ENCODE measurements at regions not wholly inside any gene's neighbourhood (a gene's known extent, or its start where the extent isn't known, plus 50 kb on each side); places are given as distances from the start of the nearest gene placed in this dataset.
A peak's percentile ranks its signal among the peaks of the same experiment; 100 is the strongest.
"Not testable (repeated sequence)": the region's sequence is repeated elsewhere in the genome, so short reads cannot be mapped to it uniquely, and the experiment has no call there.

GRCh38 chr10:87300163-87300562 lies 57.4 kb upstream of the NUTM2D start:
- DNase-seq; H3K9ac ChIP-seq (ENCODE audit: low read length); H3K4me3 ChIP-seq (ENCODE audit: control extremely low read depth in 1 of 5, extremely low read depth in 1 of 5, insufficient read depth in 1 of 5, low read depth in 2 of 5, low read length in 4 of 5); POLR2A ChIA-PET; H3K27me3 Mint-ChIP-seq; H4K20me1 ChIP-seq (ENCODE audit: control insufficient read depth, insufficient read depth, low read length, poor library complexity, severe bottlenecking); CTCF ChIA-PET; H3K9me3 ChIP-seq (ENCODE audit: control extremely low read depth in 1 of 3, control insufficient read depth in 2 of 3, insufficient read depth in 1 of 3, low read length in 2 of 3); H3K27ac ChIP-seq (ENCODE audit: low read length in 2 of 2); ATAC-seq (ENCODE audit: low read depth); H3K4me1 Mint-ChIP-seq; H3K79me2 ChIP-seq (ENCODE audit: control insufficient read depth, insufficient read depth, low read length); H3K36me3 ChIP-seq (replicated peaks in 1 of 2; ENCODE audit: control extremely low read depth in 1 of 2, control insufficient read depth in 1 of 2, extremely low read depth in 1 of 2, insufficient read depth in 2 of 2, low read length in 1 of 2); H3K4me2 ChIP-seq (replicated peaks; ENCODE audit: low read depth, low read length, poor library complexity, severe bottlenecking); H3K9me3 Mint-ChIP-seq (ENCODE audit: insufficient read depth); H3K4me1 ChIP-seq (ENCODE audit: control insufficient read depth in 2 of 2, insufficient read depth in 2 of 2, low read length in 2 of 2); H2AFZ ChIP-seq (ENCODE audit: insufficient read depth, low read depth, low read length, poor library complexity, severe bottlenecking); H3K27ac Mint-ChIP-seq; intact Hi-C loops (cut with micrococcal nuclease); H3K27me3 ChIP-seq (replicated peaks in 1 of 4; ENCODE audit: control extremely low read depth in 1 of 4, control insufficient read depth in 3 of 4, insufficient read depth in 4 of 4, low read length in 3 of 4); H3K4me3 Mint-ChIP-seq: not testable (repeated sequence)
- no CpG with 5 or more reads among the region's 1 CpG for WGBS (ENCODE audit: insufficient coverage)

GRCh38 chr10:87301466-87302115 lies 56.0 kb upstream of the NUTM2D start:
- H3K36me3 ChIP-seq (replicated peaks in 1 of 2; ENCODE audit: control extremely low read depth in 1 of 2, control insufficient read depth in 1 of 2, extremely low read depth in 1 of 2, insufficient read depth in 2 of 2, low read length in 1 of 2); H3K9me3 ChIP-seq (ENCODE audit: control extremely low read depth in 1 of 3, control insufficient read depth in 2 of 3, insufficient read depth in 1 of 3, low read length in 2 of 3); H3K4me3 Mint-ChIP-seq; H3K4me3 ChIP-seq (ENCODE audit: control extremely low read depth in 1 of 5, extremely low read depth in 1 of 5, insufficient read depth in 1 of 5, low read depth in 2 of 5, low read length in 4 of 5); H3K27ac ChIP-seq (ENCODE audit: low read length in 2 of 2); H3K9me3 Mint-ChIP-seq (ENCODE audit: insufficient read depth); H3K9ac ChIP-seq (ENCODE audit: low read length); H3K4me1 Mint-ChIP-seq; H2AFZ ChIP-seq (ENCODE audit: insufficient read depth, low read depth, low read length, poor library complexity, severe bottlenecking); H3K27me3 Mint-ChIP-seq; H3K27me3 ChIP-seq (replicated peaks in 1 of 4; ENCODE audit: control extremely low read depth in 1 of 4, control insufficient read depth in 3 of 4, insufficient read depth in 4 of 4, low read length in 3 of 4); H3K4me1 ChIP-seq (ENCODE audit: control insufficient read depth in 2 of 2, insufficient read depth in 2 of 2, low read length in 2 of 2); DNase-seq; H3K4me2 ChIP-seq (replicated peaks; ENCODE audit: low read depth, low read length, poor library complexity, severe bottlenecking); intact Hi-C loops (cut with micrococcal nuclease); CTCF ChIA-PET; POLR2A ChIA-PET; H3K27ac Mint-ChIP-seq; H4K20me1 ChIP-seq (ENCODE audit: control insufficient read depth, insufficient read depth, low read length, poor library complexity, severe bottlenecking); H3K79me2 ChIP-seq (ENCODE audit: control insufficient read depth, insufficient read depth, low read length): not testable (repeated sequence)
- no CpG with 5 or more reads among the region's 16 CpGs for WGBS (ENCODE audit: insufficient coverage)
- TF ChIP-seq CTCF (IDR thresholded peaks at IDR 0.05), result peak; percentile 50
- peak; percentile 94 for ATAC-seq (ENCODE audit: low read depth)

GRCh38 chr10:87302132-87302531 lies 55.4 kb upstream of the NUTM2D start:
- ATAC-seq (ENCODE audit: low read depth); H3K79me2 ChIP-seq (ENCODE audit: control insufficient read depth, insufficient read depth, low read length); H3K4me3 ChIP-seq (ENCODE audit: control extremely low read depth in 1 of 5, extremely low read depth in 1 of 5, insufficient read depth in 1 of 5, low read depth in 2 of 5, low read length in 4 of 5); H4K20me1 ChIP-seq (ENCODE audit: control insufficient read depth, insufficient read depth, low read length, poor library complexity, severe bottlenecking); CTCF ChIA-PET; intact Hi-C loops (cut with micrococcal nuclease); POLR2A ChIA-PET; H3K36me3 ChIP-seq (replicated peaks in 1 of 2; ENCODE audit: control extremely low read depth in 1 of 2, control insufficient read depth in 1 of 2, extremely low read depth in 1 of 2, insufficient read depth in 2 of 2, low read length in 1 of 2); H3K9me3 Mint-ChIP-seq (ENCODE audit: insufficient read depth); H3K9ac ChIP-seq (ENCODE audit: low read length); H3K4me1 Mint-ChIP-seq; DNase-seq; H3K4me2 ChIP-seq (replicated peaks; ENCODE audit: low read depth, low read length, poor library complexity, severe bottlenecking); H3K27me3 ChIP-seq (replicated peaks in 1 of 4; ENCODE audit: control extremely low read depth in 1 of 4, control insufficient read depth in 3 of 4, insufficient read depth in 4 of 4, low read length in 3 of 4); H2AFZ ChIP-seq (ENCODE audit: insufficient read depth, low read depth, low read length, poor library complexity, severe bottlenecking); H3K27me3 Mint-ChIP-seq; H3K4me3 Mint-ChIP-seq; H3K9me3 ChIP-seq (ENCODE audit: control extremely low read depth in 1 of 3, control insufficient read depth in 2 of 3, insufficient read depth in 1 of 3, low read length in 2 of 3); H3K27ac ChIP-seq (ENCODE audit: low read length in 2 of 2); H3K27ac Mint-ChIP-seq; H3K4me1 ChIP-seq (ENCODE audit: control insufficient read depth in 2 of 2, insufficient read depth in 2 of 2, low read length in 2 of 2): not testable (repeated sequence)
- no CpG with 5 or more reads among the region's 3 CpGs for WGBS (ENCODE audit: insufficient coverage)

All from B cell (primary cell).